Smooth muscle cell of the brain vasculature (primary cell): ENCODE measurements at regions not wholly inside any gene's neighbourhood (a gene's known extent, or its start where the extent isn't known, plus 50 kb on each side); places are given as distances from the start of the nearest gene placed in this dataset.
"Not testable (repeated sequence)": the region's sequence is repeated elsewhere in the genome, so short reads cannot be mapped to it uniquely, and the experiment has no call there.

ENCODE experiments used
- DNase-seq: peaks from one replicate; pipeline ENCODE4 v3.0.0-alpha.2; 2012; ENCODE audit warnings: low read depth, low spot score

GRCh38 chr20:23152308-23152892 is 66.3 kb upstream of the CD93 start:
- no peak for DNase-seq

GRCh38 chr20:23151885-23152284 is 65.8 kb upstream of the CD93 start:
- DNase-seq: no peak

- no peak for DNase-seq
Measured at GRCh38 chr20:23151008-23151703, 65.0 kb upstream of the CD93 start.

GRCh38 chr20:23150304-23151007 is 64.3 kb upstream of the CD93 start:
- no peak for DNase-seq

GRCh38 chr20:23149623-23150279 is 63.6 kb upstream of the CD93 start:
- DNase-seq: no peak

- no peak for DNase-seq
Measured at GRCh38 chr20:23148731-23149570, 62.8 kb upstream of the CD93 start.

GRCh38 chr20:23147964-23148730 is 62.0 kb upstream of the CD93 start:
- DNase-seq: no peak

- no peak for DNase-seq
Measured at GRCh38 chr20:23147647-23147963, 61.5 kb upstream of the CD93 start.

GRCh38 chr20:23146857-23147637 is 60.9 kb upstream of the CD93 start:
- no peak for DNase-seq

GRCh38 chr20:23146181-23146580 is 60.1 kb upstream of the CD93 start:
- no peak for DNase-seq

GRCh38 chr20:23145281-23145700 is 59.2 kb upstream of the CD93 start:
- peak; percentile 79 for DNase-seq

- no peak for DNase-seq
Measured at GRCh38 chr20:23144856-23145255, 58.7 kb upstream of the CD93 start.

GRCh38 chr20:23143986-23144690 is 58.0 kb upstream of the CD93 start:
- DNase-seq: no peak

GRCh38 chr20:23143098-23143497 is 57.0 kb upstream of the CD93 start:
- DNase-seq: no peak

- no peak for DNase-seq
Measured at GRCh38 chr20:23142162-23143050, 56.3 kb upstream of the CD93 start.

GRCh38 chr20:23141450-23142161 is 55.5 kb upstream of the CD93 start:
- DNase-seq: no peak

- DNase-seq: no peak
Measured at GRCh38 chr20:23140991-23141390, 54.9 kb upstream of the CD93 start.

- DNase-seq: not testable (repeated sequence)
Measured at GRCh38 chr20:23139984-23140383, 53.9 kb upstream of the CD93 start.
